Stomach (tissue), 4 donors: ENCODE measurements at regions not wholly inside any gene's neighbourhood (a gene's known extent, or its start where the extent isn't known, plus 50 kb on each side); places are given as distances from the start of the nearest gene placed in this dataset.

Source experiments
- CTCF ChIP-seq, 7 experiments: fragments of 450-650 bp in 4 of 7; fragments of 200-600 bp in 3 of 7; sonication (generic) in 3 of 7; IDR thresholded peaks; one replicate each; pipeline ENCODE4 v1.5.1; 2016 to 2019; ENCODE audit warnings: antibody characterized with exemption in 7 of 7, control low read depth in 2 of 7, mild to moderate bottlenecking in 1 of 7
- POLR2AphosphoS5 ChIP-seq, 3 donors: sonication (generic); formaldehyde crosslinking; IDR thresholded peaks; one replicate each; pipeline ENCODE4 v1.6.1; 2016; ENCODE audit warnings: antibody characterized with exemption in 3 of 3

GRCh38 chr20:20869161-20869775 is 156.8 kb upstream of the RALGAPA2 start:
- TF ChIP-seq CTCF (IDR thresholded peaks at IDR 0.05), result no peak
- TF ChIP-seq POLR2AphosphoS5 (IDR thresholded peaks at IDR 0.05), result no peak
